Body of pancreas (tissue), 4 donors: ENCODE measurements at regions not wholly inside any gene's neighbourhood (a gene's known extent, or its start where the extent isn't known, plus 50 kb on each side); places are given as distances from the start of the nearest gene placed in this dataset.

Experiments
- ATAC-seq: fragments of 150-250 bp; one replicate; pipeline ENCODE4 v1.9.1; 2016
- DNase-seq, 4 donors: peaks; one replicate each; pipeline ENCODE4 v3.0.0-alpha.2; 2019
- H3K27ac ChIP-seq, 4 donors: fragments of 200-600 bp; sonication (generic); 1 replicate in 3 of 4; 2 replicates in 1 of 4; pipeline versions ENCODE4 v1.5.1 to v1.6.1; 2016 to 2019; ENCODE audit warnings: mild to moderate bottlenecking in 1 of 4, mixed read lengths in 1 of 4, moderate library complexity in 1 of 4
- H3K27me3 ChIP-seq, 2 donors: fragments of 200-600 bp; sonication (generic); one replicate each; pipeline ENCODE4 v1.6.0; 2016; ENCODE audit warnings: mild to moderate bottlenecking in 1 of 2
- H3K36me3 ChIP-seq, 2 donors: fragments of 200-600 bp; sonication (generic); replicated peaks in 1 of 2; 2 replicates each; pipeline ENCODE4 v1.5.1; 2016; ENCODE audit warnings: low read depth in 2 of 2; ENCODE audit not compliant: insufficient read depth in 1 of 2
- H3K4me1 ChIP-seq: fragments of 200-600 bp; sonication (generic); one replicate; pipeline ENCODE4 v1.6.0; 2016
- H3K4me3 ChIP-seq, 2 donors: fragments of 200-600 bp; sonication (generic); 1 replicate in 1 of 2; 2 replicates in 1 of 2; pipeline ENCODE4 v1.5.1; 2016 to 2019
- H3K9me3 ChIP-seq, 3 donors: fragments of 200-600 bp; sonication (generic); 1 replicate in 2 of 3; 2 replicates in 1 of 3; pipeline ENCODE4 v1.5.1; 2016
- POLR2A ChIP-seq, 3 donors: fragments of 450-650 bp; IDR thresholded peaks; one replicate each; pipeline ENCODE4 v1.6.1; 2016; ENCODE audit warnings: antibody characterized with exemption in 3 of 3, mild to moderate bottlenecking in 2 of 3
- WGBS, 2 donors: methylation state at CpG; one replicate each; pipeline ENCODE4 v1.1.5; 2017; 5-methylcytosine and 5-hydroxymethylcytosine counted together
- intact Hi-C: fragments of 100-400 bp; cut with DNase I; formaldehyde crosslinking; loops from one replicate; pipeline ENCODE4 v1.15.1; 2023
- TF ChIP-seq, protein P1 (sequence below), 7 experiments: fragments of 450-650 bp in 4 of 7; fragments of 200-600 bp in 3 of 7; sonication (generic) in 3 of 7; IDR thresholded peaks; one replicate each; pipeline ENCODE4 v1.5.1; 2016 to 2019; ENCODE audit warnings: antibody characterized with exemption in 7 of 7

DNA sequence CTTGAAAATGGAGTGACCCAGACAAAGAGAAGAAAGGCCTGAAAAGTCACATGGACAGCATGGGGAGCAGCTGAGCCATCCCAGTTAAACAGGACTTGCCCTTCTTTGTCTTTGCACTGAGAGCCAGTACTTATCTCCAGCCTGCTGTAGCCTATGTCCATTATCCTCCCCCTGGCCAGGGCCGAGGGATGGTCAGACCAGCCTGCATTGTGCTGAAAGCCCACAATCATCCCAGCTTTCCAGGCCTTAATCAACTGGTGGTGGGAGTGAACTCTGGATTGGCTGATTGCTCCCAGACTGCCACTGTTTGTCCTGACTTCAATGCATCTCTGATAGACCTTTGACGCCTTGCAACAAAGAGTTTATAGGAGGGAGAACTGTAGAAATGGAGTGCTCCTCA, 453.1 kb downstream of the EPHA5 start:
- WGBS, 2 donors: 49 to 77% methylated on average over 2 of the region's 2 CpGs
- no peak for DNase-seq
- intact Hi-C loops: no loop called here
- Histone ChIP-seq H3K9me3 (no peaks in the 10 kb centered on the region), H3K27ac (no peak overlapping the region), H3K4me3 (no peak overlapping the region), H3K36me3 (no peaks in the 10 kb centered on the region), H3K4me1 (no peaks in the 10 kb centered on the region), H3K27me3 (no peaks in the 10 kb centered on the region)
- no peak for ATAC-seq
- TF ChIP-seq, protein P1, sequence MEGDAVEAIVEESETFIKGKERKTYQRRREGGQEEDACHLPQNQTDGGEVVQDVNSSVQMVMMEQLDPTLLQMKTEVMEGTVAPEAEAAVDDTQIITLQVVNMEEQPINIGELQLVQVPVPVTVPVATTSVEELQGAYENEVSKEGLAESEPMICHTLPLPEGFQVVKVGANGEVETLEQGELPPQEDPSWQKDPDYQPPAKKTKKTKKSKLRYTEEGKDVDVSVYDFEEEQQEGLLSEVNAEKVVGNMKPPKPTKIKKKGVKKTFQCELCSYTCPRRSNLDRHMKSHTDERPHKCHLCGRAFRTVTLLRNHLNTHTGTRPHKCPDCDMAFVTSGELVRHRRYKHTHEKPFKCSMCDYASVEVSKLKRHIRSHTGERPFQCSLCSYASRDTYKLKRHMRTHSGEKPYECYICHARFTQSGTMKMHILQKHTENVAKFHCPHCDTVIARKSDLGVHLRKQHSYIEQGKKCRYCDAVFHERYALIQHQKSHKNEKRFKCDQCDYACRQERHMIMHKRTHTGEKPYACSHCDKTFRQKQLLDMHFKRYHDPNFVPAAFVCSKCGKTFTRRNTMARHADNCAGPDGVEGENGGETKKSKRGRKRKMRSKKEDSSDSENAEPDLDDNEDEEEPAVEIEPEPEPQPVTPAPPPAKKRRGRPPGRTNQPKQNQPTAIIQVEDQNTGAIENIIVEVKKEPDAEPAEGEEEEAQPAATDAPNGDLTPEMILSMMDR (IDR thresholded peaks at IDR 0.05): no peak
- TF ChIP-seq POLR2A (IDR thresholded peaks at IDR 0.05): no peak

DNA sequence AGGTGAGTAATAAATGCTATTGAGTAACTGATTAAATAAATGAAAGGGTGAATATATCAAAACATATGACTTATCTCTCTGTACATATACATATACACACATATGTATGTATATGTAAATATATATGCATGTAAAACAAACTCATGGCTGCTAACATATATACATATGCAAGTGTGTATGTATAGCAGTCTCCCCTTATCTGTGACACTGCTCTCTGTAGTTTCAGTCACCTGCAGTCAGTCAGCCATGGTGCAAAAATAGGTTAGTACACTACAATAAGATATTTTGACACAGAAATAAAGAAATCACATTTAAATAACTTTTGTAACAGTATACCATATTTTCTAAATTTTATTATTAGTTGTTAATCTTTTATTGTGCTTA, 467.4 kb downstream of the EPHA5 start:
- H3K4me3 ChIP-seq: no peak overlapping the region
- intact Hi-C loops: no loop called here
- H3K27me3 ChIP-seq: no peaks in the 10 kb centered on the region
- TF ChIP-seq POLR2A (IDR thresholded peaks at IDR 0.05): no peak
- TF ChIP-seq, protein P1 (IDR thresholded peaks at IDR 0.05): no peak
- no peak overlapping the region for H3K27ac ChIP-seq
- no peak for ATAC-seq
- no peaks in the 10 kb centered on the region for H3K9me3 ChIP-seq
- no peak for DNase-seq
- H3K36me3 ChIP-seq: no peaks in the 10 kb centered on the region
- no peaks in the 10 kb centered on the region for H3K4me1 ChIP-seq

DNA sequence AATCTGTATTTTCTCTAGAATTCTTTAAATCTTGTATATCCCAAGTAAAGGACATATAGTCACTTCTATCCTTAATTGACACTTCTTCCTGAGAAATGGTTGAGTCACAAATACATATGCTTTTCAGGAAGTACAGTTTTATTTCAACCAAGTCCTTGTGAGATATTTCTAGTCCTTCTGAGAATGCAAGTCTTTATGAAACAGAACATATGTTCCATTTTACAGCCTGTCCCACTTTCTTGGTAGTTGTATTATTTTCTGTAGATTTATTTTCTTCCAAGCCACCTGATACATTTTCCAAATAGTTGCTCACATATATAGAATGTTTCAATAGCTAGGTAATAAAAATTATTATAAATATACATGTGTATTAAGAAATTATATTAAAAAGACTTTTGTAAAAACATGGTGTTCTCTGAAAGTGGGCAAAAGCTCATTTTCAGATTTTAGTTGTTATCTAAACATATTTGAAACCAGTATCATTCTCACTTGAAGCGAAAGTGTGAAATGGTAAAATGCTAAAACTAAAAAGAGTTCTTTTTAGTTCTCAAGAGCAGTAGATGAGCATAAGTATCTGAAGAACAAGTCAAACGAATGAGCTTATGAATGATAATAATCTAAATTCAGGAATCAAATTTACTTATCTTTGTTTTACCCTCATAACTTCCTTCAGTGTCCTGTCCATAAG, 468.0 kb downstream of the EPHA5 start:
- Histone ChIP-seq H3K4me3 (no peak overlapping the region), H3K9me3 (no peaks in the 10 kb centered on the region), H3K4me1 (no peaks in the 10 kb centered on the region), H3K27ac (no peak overlapping the region), H3K27me3 (no peaks in the 10 kb centered on the region), H3K36me3 (no peaks in the 10 kb centered on the region)
- no peak for DNase-seq
- intact Hi-C loops: no loop called here
- WGBS, 2 donors: 54 to 73% methylated on average over 2 of the region's 2 CpGs
- no peak for TF ChIP-seq POLR2A (IDR thresholded peaks at IDR 0.05)
- TF ChIP-seq, protein P1 (IDR thresholded peaks at IDR 0.05): no peak
- ATAC-seq: no peak

DNA sequence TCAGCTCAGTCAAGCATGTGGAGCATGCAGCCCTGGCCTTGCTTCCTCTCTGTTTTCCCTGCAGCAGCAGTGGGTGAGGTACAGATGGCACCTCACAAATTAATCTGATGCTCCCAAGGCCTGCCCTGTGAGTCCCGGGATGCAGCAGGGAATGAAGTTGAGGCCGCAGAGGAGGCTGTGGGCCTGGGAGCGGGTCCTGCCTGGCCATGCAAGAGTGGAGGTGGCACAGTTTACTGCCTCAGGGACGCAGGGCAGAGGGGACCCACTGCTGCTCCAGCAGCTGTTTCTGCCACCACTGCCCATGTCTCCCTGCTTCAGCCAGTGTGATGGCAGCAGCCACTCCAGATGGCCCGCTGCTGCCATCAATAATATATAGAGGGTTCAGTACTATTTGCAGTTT, 474.6 kb downstream of the EPHA5 start:
- TF ChIP-seq POLR2A (IDR thresholded peaks at IDR 0.05): no peak
- TF ChIP-seq, protein P1 (IDR thresholded peaks at IDR 0.05): no peak
- ATAC-seq (no peak), DNase-seq (no peak)
- no peaks in the 10 kb centered on the region for H3K27me3 ChIP-seq
- H3K27ac ChIP-seq: no peak overlapping the region
- no peaks in the 10 kb centered on the region for H3K9me3 ChIP-seq
- no peak overlapping the region for H3K4me3 ChIP-seq
- intact Hi-C loops: no loop called here
- H3K4me1 ChIP-seq: no peaks in the 10 kb centered on the region
- H3K36me3 ChIP-seq: no peaks in the 10 kb centered on the region
- 78 to 80% methylated on average over 2 to 5 of the region's 5 CpGs for WGBS, 2 donors

- ATAC-seq (no peak), DNase-seq (no peak)
- no peak overlapping the region for H3K4me3 ChIP-seq
- H3K4me1 ChIP-seq: no peaks in the 10 kb centered on the region
- no peak for TF ChIP-seq POLR2A (IDR thresholded peaks at IDR 0.05)
- TF ChIP-seq, protein P1 (IDR thresholded peaks at IDR 0.05): no peak
- 50 to 64% methylated on average over 1 to 2 of the region's 2 CpGs for WGBS, 2 donors
- no peaks in the 10 kb centered on the region for H3K36me3 ChIP-seq
- no peak overlapping the region for H3K27ac ChIP-seq
- intact Hi-C loops: no loop called here
- H3K27me3 ChIP-seq: no peaks in the 10 kb centered on the region
- no peaks in the 10 kb centered on the region for H3K9me3 ChIP-seq
Observed at GRCh38 chr4:65195002-65195401, 475.3 kb downstream of the EPHA5 start.
